CD14-positive monocyte (primary cell): ENCODE measurements at regions not wholly inside any gene's neighbourhood (a gene's known extent, or its start where the extent isn't known, plus 50 kb on each side); places are given as distances from the start of the nearest gene placed in this dataset.

ENCODE experiments used
- DNase-seq, 3 donors: peaks; one replicate each; pipeline ENCODE4 v3.0.0-alpha.2; 2011 to 2022
- H2AFZ ChIP-seq: 2 replicates; pipeline ENCODE4 v1.6.0; 2012; ENCODE audit warnings: mild to moderate bottlenecking, low read depth, low read length, inconsistent platforms; ENCODE audit not compliant: insufficient read depth, poor library complexity, severe bottlenecking
- H3K27ac ChIP-seq, 2 donors: 1 replicate in 1 of 2; 2 replicates in 1 of 2; pipeline ENCODE4 v1.5.1; 2012 to 2013; ENCODE audit warnings: low read length in 2 of 2, control low read depth in 1 of 2, inconsistent platforms in 1 of 2, low read depth in 1 of 2, mild to moderate bottlenecking in 1 of 2
- H3K27me3 ChIP-seq, 2 donors: one replicate each; pipeline versions ENCODE4 v1.6.0 to v1.6.1; 2011 to 2013; ENCODE audit warnings: low read length in 2 of 2; ENCODE audit not compliant: control insufficient read depth in 2 of 2, insufficient read depth in 2 of 2
- H3K36me3 ChIP-seq, 2 donors: replicated peaks in 1 of 2; 1 replicate in 1 of 2; 2 replicates in 1 of 2; pipeline versions ENCODE4 v1.5.1 to v1.6.1; 2012 to 2013; ENCODE audit warnings: low read length in 2 of 2, control low read depth in 1 of 2, inconsistent platforms in 1 of 2, mild to moderate bottlenecking in 1 of 2; ENCODE audit not compliant: insufficient read depth in 2 of 2, control insufficient read depth in 1 of 2
- H3K4me1 ChIP-seq, 2 donors: 1 replicate in 1 of 2; 2 replicates in 1 of 2; pipeline versions ENCODE4 v1.5.1 to v1.6.1; 2012 to 2013; ENCODE audit warnings: low read length in 2 of 2, control low read depth in 1 of 2, inconsistent platforms in 1 of 2, mild to moderate bottlenecking in 1 of 2, moderate library complexity in 1 of 2; ENCODE audit not compliant: insufficient read depth in 2 of 2, control insufficient read depth in 1 of 2
- H3K4me2 ChIP-seq: replicated peaks from 2 replicates; pipeline ENCODE3; 2012; ENCODE audit warnings: low read length, moderate library complexity, mild to moderate bottlenecking; ENCODE audit not compliant: poor library complexity, severe bottlenecking; ENCODE audit errors: extremely low read depth
- H3K4me3 ChIP-seq, 3 experiments: fragments of 200-600 bp in 1 of 3; sonication (generic) in 1 of 3; replicated peaks in 1 of 3; 1 replicate in 2 of 3; 2 replicates in 1 of 3; pipeline ENCODE4 v1.5.1; 2011 to 2013; ENCODE audit warnings: low read length in 3 of 3, mild to moderate bottlenecking in 3 of 3, control low read depth in 2 of 3, low read depth in 2 of 3, inconsistent platforms in 1 of 3, moderate library complexity in 1 of 3
- H3K79me2 ChIP-seq: 2 replicates; pipeline ENCODE4 v1.6.0; 2012; ENCODE audit warnings: mild to moderate bottlenecking, control low read depth, inconsistent platforms, low read length, moderate library complexity; ENCODE audit not compliant: insufficient read depth
- H3K9ac ChIP-seq: 2 replicates; pipeline ENCODE4 v1.6.0; 2017; ENCODE audit warnings: low read length, mild to moderate bottlenecking; ENCODE audit not compliant: insufficient read depth, poor library complexity, severe bottlenecking
- H3K9me3 ChIP-seq, 2 donors: replicated peaks in 1 of 2; 1 replicate in 1 of 2; 2 replicates in 1 of 2; pipeline versions ENCODE4 v1.5.1 to v1.6.1; 2012 to 2013; ENCODE audit warnings: low read length in 2 of 2, control low read depth in 1 of 2; ENCODE audit not compliant: control insufficient read depth in 1 of 2, insufficient read depth in 1 of 2
- H4K20me1 ChIP-seq: 2 replicates; pipeline ENCODE4 v1.6.0; 2012; ENCODE audit warnings: mild to moderate bottlenecking, low read length, control low read depth, moderate library complexity; ENCODE audit not compliant: insufficient read depth
- H3K27ac Mint-ChIP-seq, 7 donors: one replicate each; pipeline ENCODE4 v1.8.0; 2020; ENCODE audit warnings: mild to moderate bottlenecking in 7 of 7, mixed read lengths in 7 of 7, moderate library complexity in 6 of 7, inconsistent platforms in 2 of 7
- H3K27me3 Mint-ChIP-seq, 3 donors: one replicate each; pipeline ENCODE4 v1.8.0; 2021 to 2022; ENCODE audit warnings: low read depth in 3 of 3, mild to moderate bottlenecking in 3 of 3, mixed read lengths in 3 of 3, moderate library complexity in 3 of 3, inconsistent platforms in 1 of 3
- H3K36me3 Mint-ChIP-seq, 2 donors: one replicate each; pipeline ENCODE4 v1.8.0; 2020; ENCODE audit warnings: mixed read lengths in 2 of 2, inconsistent platforms in 1 of 2, mild to moderate bottlenecking in 1 of 2
- H3K4me1 Mint-ChIP-seq: one replicate; pipeline ENCODE4 v1.8.0; 2020; ENCODE audit warnings: mild to moderate bottlenecking, mixed read lengths
- H3K4me3 Mint-ChIP-seq, 2 donors: one replicate each; pipeline ENCODE4 v1.8.0; 2020; ENCODE audit warnings: mild to moderate bottlenecking in 2 of 2, mixed read lengths in 2 of 2, moderate library complexity in 1 of 2
- H3K9me3 Mint-ChIP-seq, 7 donors: one replicate each; pipeline ENCODE4 v1.8.0; 2020 to 2022; ENCODE audit warnings: mixed read lengths in 7 of 7, mild to moderate bottlenecking in 6 of 7, moderate library complexity in 6 of 7, inconsistent platforms in 2 of 7
- WGBS: methylation state at CpG from one replicate; pipeline ENCODE4 v1.1.5; 2013; ENCODE audit warnings: missing lambda C conversion rate; ENCODE audit not compliant: insufficient coverage; 5-methylcytosine and 5-hydroxymethylcytosine counted together
- intact Hi-C, 2 donors: fragments of 100-400 bp; cut with micrococcal nuclease; formaldehyde crosslinking; loops; one replicate each; pipeline versions ENCODE4 v1.15.0 to v1.15.1; 2023
- TF ChIP-seq, protein P1 (sequence below): fragments of 200-600 bp; IDR thresholded peaks from one replicate; pipeline ENCODE4 v1.8.0; 2022; ENCODE audit warnings: antibody characterized with exemption, mild to moderate bottlenecking

DNA sequence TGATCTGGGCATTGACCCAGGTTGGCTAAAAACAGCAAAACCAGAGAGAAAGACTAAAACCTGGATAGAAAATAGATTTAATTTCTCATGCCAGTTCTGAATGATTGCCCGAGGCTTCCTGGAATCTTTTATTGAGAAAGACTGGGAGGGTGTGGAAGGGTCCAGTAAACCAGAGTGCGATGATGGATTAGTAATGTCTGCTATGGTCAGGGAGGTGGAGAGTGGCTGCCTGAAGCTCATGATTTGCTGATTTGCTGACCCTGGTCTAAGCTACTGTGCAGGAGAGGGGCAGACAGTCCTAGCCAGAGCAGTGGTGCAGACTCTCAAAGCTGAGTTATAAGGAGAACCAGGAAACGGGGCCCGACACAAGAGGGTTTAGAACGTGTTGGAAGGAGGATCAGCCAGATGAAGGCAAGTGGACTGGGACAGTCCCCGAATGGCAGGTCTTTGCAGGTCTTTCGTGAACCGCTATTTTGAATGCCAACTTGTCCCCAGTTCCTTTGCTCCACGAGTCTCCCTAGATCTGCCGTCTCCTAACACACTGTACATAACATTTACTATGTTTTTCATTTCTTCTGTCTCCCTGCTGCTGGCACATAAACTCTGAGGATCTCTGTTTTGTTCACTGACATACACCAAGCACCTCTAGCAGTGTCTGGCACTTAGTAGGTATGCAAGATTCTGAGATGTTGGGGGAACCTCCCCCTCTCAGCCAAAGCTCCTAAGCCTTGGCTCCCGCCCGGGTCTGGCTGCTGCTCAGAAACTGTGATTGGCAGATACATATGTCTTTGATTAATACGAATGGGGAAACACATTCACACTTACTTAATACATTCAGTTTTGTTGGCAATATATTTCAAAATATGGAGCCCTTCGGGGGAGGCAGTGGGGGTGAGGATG is 237.3 kb upstream of the TNRC6C start:
- Histone ChIP-seq H2AFZ (no peak overlapping the region), H3K4me3 (no peak overlapping the region), H3K27me3 (no peaks in the 10 kb centered on the region), H4K20me1 (no peaks in the 10 kb centered on the region), H3K36me3 (no peaks in the 10 kb centered on the region), H3K79me2 (no peaks in the 10 kb centered on the region), H3K9ac (no peak overlapping the region), H3K9me3 (peaks cover 0 to 7% of the 10 kb centered on the region in 2 donors), H3K27ac (no peak overlapping the region), H3K4me2 (no peak overlapping the region), H3K4me1 (no peaks in the 10 kb centered on the region)
- no peak overlapping the region for H3K27ac Mint-ChIP-seq
- no peaks in the 10 kb centered on the region for H3K36me3 Mint-ChIP-seq
- WGBS, result 95% methylated on average over 10 of the region's 14 CpGs
- H3K9me3 Mint-ChIP-seq, result peaks cover 3 to 9% (median 6%) of the 10 kb centered on the region in 7 donors
- H3K27me3 Mint-ChIP-seq, result peaks cover 1 to 7% (median 5%) of the 10 kb centered on the region in 3 donors
- TF ChIP-seq, protein P1, sequence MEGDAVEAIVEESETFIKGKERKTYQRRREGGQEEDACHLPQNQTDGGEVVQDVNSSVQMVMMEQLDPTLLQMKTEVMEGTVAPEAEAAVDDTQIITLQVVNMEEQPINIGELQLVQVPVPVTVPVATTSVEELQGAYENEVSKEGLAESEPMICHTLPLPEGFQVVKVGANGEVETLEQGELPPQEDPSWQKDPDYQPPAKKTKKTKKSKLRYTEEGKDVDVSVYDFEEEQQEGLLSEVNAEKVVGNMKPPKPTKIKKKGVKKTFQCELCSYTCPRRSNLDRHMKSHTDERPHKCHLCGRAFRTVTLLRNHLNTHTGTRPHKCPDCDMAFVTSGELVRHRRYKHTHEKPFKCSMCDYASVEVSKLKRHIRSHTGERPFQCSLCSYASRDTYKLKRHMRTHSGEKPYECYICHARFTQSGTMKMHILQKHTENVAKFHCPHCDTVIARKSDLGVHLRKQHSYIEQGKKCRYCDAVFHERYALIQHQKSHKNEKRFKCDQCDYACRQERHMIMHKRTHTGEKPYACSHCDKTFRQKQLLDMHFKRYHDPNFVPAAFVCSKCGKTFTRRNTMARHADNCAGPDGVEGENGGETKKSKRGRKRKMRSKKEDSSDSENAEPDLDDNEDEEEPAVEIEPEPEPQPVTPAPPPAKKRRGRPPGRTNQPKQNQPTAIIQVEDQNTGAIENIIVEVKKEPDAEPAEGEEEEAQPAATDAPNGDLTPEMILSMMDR, result no peak
- intact Hi-C loops, result no loop called here
- H3K4me1 Mint-ChIP-seq, result peaks cover 2% of the 10 kb centered on the region
- no peak overlapping the region for H3K4me3 Mint-ChIP-seq
- DNase-seq, result no peak

DNA sequence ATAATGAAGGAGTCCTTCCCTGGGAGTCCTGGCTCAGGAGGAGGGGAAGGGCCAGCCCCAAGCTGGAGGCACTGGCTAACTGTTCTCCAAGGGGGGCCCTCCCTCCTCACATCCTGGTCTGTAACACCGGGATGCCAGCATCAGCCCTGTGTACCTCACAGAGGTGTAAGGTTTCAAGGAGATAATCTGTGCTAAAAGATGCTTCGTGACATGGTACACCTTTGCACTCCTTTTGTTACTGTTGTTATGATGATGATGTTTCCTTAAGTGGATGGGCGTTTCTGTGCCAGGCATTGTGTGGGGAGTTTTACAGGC is 236.7 kb upstream of the TNRC6C start:
- no peak overlapping the region for H3K27ac ChIP-seq
- Mint-ChIP-seq H3K4me3 (no peak overlapping the region), H3K36me3 (no peaks in the 10 kb centered on the region), H3K9me3 (peaks cover 0 to 6% (median 3%) of the 10 kb centered on the region in 7 donors), H3K27ac (no peak overlapping the region), H3K4me1 (peaks cover 2% of the 10 kb centered on the region), H3K27me3 (peaks cover 1 to 6% (median 2%) of the 10 kb centered on the region in 3 donors)
- no peak overlapping the region for H3K9ac ChIP-seq
- WGBS, result 83% methylated on average over 2 of the region's 3 CpGs
- H3K9me3 ChIP-seq, result peaks cover 0 to 7% of the 10 kb centered on the region in 2 donors
- no peaks in the 10 kb centered on the region for H3K27me3 ChIP-seq
- no peaks in the 10 kb centered on the region for H3K4me1 ChIP-seq
- H3K36me3 ChIP-seq, result no peaks in the 10 kb centered on the region
- H3K79me2 ChIP-seq, result no peaks in the 10 kb centered on the region
- no peak overlapping the region for H3K4me2 ChIP-seq
- no peak overlapping the region for H3K4me3 ChIP-seq
- DNase-seq, result no peak
- TF ChIP-seq, protein P1, result no peak
- H2AFZ ChIP-seq, result no peak overlapping the region
- intact Hi-C loops, result no loop called here
- no peaks in the 10 kb centered on the region for H4K20me1 ChIP-seq
